ENCODE measurements at regions not wholly inside any gene's neighbourhood (a gene's known extent, or its start where the extent isn't known, plus 50 kb on each side); places are given as distances from the start of the nearest gene placed in this dataset.

- TF ChIP-seq POLR2A (IDR thresholded peaks at IDR 0.05; ENCODE audit: low read depth, low read length) (no peak), POLR2AphosphoS5 (IDR thresholded peaks at IDR 0.05; ENCODE audit: low read depth, low read length) (no peak), POU2F2 (IDR thresholded peaks at IDR 0.05; ENCODE audit: low read depth, low read length) (no peak)
Measured at GRCh38 chr9:88934876-88935535, 56.3 kb upstream of the S1PR3 start.

All from GM12891 (cell line).